A673 (cell line): ENCODE measurements at regions not wholly inside any gene's neighbourhood (a gene's known extent, or its start where the extent isn't known, plus 50 kb on each side); places are given as distances from the start of the nearest gene placed in this dataset.

Source experiments
- CTCF ChIP-seq: fragments of 300-800, 200-600 bp; sonication (generic); conservative IDR thresholded peaks from 2 replicates; pipeline ENCODE4 v1.5.1; 2017; ENCODE audit warnings: low read depth, mild to moderate bottlenecking, antibody characterized with exemption, low read length, moderate library complexity, mixed read lengths
- EZH2 ChIP-seq: fragments of 200-600 bp; sonication (generic); IDR thresholded peaks from 2 replicates; pipeline ENCODE4 v1.6.1; 2017; ENCODE audit warnings: borderline replicate concordance, low read depth, mild to moderate bottlenecking, mixed read lengths, antibody characterized with exemption, low read length; ENCODE audit not compliant: poor library complexity, severe bottlenecking

GRCh38 chr2:18833941-18834340 is 244.6 kb upstream of the NT5C1B start:
- TF ChIP-seq EZH2 (no peak), CTCF (no peak)
